ENCODE measurements at regions not wholly inside any gene's neighbourhood (a gene's known extent, or its start where the extent isn't known, plus 50 kb on each side); places are given as distances from the start of the nearest gene placed in this dataset.

DNA sequence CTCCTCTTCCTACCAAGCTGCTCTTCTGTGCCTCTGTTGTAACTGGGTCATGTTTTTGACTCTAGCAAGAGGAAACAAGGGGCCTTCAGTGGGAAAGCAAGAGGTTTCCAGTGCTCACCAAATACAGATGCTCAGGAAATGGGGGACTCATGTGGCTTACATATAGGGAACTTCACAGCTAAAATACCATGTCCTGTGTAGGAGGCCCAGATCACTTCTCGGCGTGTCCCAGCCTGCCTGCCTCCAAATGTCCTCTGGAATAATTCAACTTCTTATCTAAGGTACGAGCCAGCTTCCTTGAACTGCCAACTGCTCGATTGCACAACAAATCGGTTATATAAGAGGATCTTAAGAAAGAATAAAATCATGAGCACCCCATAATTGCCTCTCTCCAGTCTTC lies 161.3 kb downstream of the KIT start:
- H3K4me1 ChIP-seq = no peaks in the 10 kb centered on the region
- no peak for DNase-seq
- no peaks in the 10 kb centered on the region for H3K36me3 ChIP-seq
- no peaks in the 10 kb centered on the region for H3K9me3 ChIP-seq
- no peaks in the 10 kb centered on the region for H3K27me3 ChIP-seq
- H3K4me3 ChIP-seq = no peak overlapping the region
- TF ChIP-seq, protein P1, sequence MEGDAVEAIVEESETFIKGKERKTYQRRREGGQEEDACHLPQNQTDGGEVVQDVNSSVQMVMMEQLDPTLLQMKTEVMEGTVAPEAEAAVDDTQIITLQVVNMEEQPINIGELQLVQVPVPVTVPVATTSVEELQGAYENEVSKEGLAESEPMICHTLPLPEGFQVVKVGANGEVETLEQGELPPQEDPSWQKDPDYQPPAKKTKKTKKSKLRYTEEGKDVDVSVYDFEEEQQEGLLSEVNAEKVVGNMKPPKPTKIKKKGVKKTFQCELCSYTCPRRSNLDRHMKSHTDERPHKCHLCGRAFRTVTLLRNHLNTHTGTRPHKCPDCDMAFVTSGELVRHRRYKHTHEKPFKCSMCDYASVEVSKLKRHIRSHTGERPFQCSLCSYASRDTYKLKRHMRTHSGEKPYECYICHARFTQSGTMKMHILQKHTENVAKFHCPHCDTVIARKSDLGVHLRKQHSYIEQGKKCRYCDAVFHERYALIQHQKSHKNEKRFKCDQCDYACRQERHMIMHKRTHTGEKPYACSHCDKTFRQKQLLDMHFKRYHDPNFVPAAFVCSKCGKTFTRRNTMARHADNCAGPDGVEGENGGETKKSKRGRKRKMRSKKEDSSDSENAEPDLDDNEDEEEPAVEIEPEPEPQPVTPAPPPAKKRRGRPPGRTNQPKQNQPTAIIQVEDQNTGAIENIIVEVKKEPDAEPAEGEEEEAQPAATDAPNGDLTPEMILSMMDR (IDR thresholded peaks at IDR 0.05) = no peak
- H3K27ac ChIP-seq = no peak overlapping the region
- intact Hi-C loops (cut with DNase I) = no loop called here
- no peak overlapping the region for H3K9ac ChIP-seq (ENCODE audit: low read depth in 2 of 2, low read length in 2 of 2)

- H3K27me3 ChIP-seq = no peaks in the 10 kb centered on the region
- H3K4me1 ChIP-seq = no peaks in the 10 kb centered on the region
- H3K4me3 ChIP-seq = no peak overlapping the region
- no peaks in the 10 kb centered on the region for H3K9me3 ChIP-seq
- no peak overlapping the region for H3K9ac ChIP-seq (ENCODE audit: low read depth in 2 of 2, low read length in 2 of 2)
- no peak for DNase-seq
- no peak overlapping the region for H3K27ac ChIP-seq
- intact Hi-C loops (cut with DNase I) = no loop called here
- TF ChIP-seq, protein P1 (IDR thresholded peaks at IDR 0.05) = no peak
- no peaks in the 10 kb centered on the region for H3K36me3 ChIP-seq
Observed at GRCh38 chr4:54818481-54818880, 160.7 kb downstream of the KIT start.

- no peak overlapping the region for H3K27ac ChIP-seq
- H3K4me3 ChIP-seq = no peak overlapping the region
- no peaks in the 10 kb centered on the region for H3K36me3 ChIP-seq
- no peaks in the 10 kb centered on the region for H3K4me1 ChIP-seq
- H3K9ac ChIP-seq (ENCODE audit: low read depth in 2 of 2, low read length in 2 of 2) = no peak overlapping the region
- TF ChIP-seq, protein P1 (IDR thresholded peaks at IDR 0.05) = no peak
- intact Hi-C loops (cut with DNase I) = no loop called here
- no peak for DNase-seq
- H3K27me3 ChIP-seq = no peaks in the 10 kb centered on the region
- no peaks in the 10 kb centered on the region for H3K9me3 ChIP-seq
Observed at GRCh38 chr4:54813674-54814073, 155.9 kb downstream of the KIT start.

- Histone ChIP-seq H3K36me3 (no peaks in the 10 kb centered on the region), H3K27me3 (no peaks in the 10 kb centered on the region), H3K4me3 (no peak overlapping the region), H3K27ac (no peak overlapping the region), H3K9ac (ENCODE audit: low read depth in 2 of 2, low read length in 2 of 2) (no peak overlapping the region), H3K4me1 (no peaks in the 10 kb centered on the region), H3K9me3 (no peaks in the 10 kb centered on the region)
- TF ChIP-seq, protein P1 (IDR thresholded peaks at IDR 0.05) = no peak
- intact Hi-C loops (cut with DNase I) = no loop called here
- DNase-seq = no peak
Observed at GRCh38 chr4:54806351-54806750, 148.6 kb downstream of the KIT start.

- Histone ChIP-seq H3K4me1 (no peaks in the 10 kb centered on the region), H3K9me3 (no peaks in the 10 kb centered on the region)
- intact Hi-C loops (cut with DNase I) = no loop called here
Observed at GRCh38 chr4:54802336-54802735, 144.6 kb downstream of the KIT start.

More at GRCh38 chr4:54802336-54802735, 144.6 kb downstream of the KIT start:
- no peak for DNase-seq
- TF ChIP-seq, protein P1 (IDR thresholded peaks at IDR 0.05) = no peak
- no peak overlapping the region for H3K9ac ChIP-seq (ENCODE audit: low read depth in 2 of 2, low read length in 2 of 2)
- H3K27ac ChIP-seq = no peak overlapping the region
- no peaks in the 10 kb centered on the region for H3K36me3 ChIP-seq
- H3K27me3 ChIP-seq = no peaks in the 10 kb centered on the region
- no peak overlapping the region for H3K4me3 ChIP-seq
